Progenitor cell of endocrine pancreas (in vitro differentiated cells): ENCODE measurements at regions not wholly inside any gene's neighbourhood (a gene's known extent, or its start where the extent isn't known, plus 50 kb on each side); places are given as distances from the start of the nearest gene placed in this dataset.

ENCODE experiments used
- DNase-seq: peaks from one replicate; pipeline ENCODE4 v3.0.0; 2021; ENCODE audit warnings: low spot score; ENCODE audit not compliant: unreplicated experiment
- H3K27ac Mint-ChIP-seq: 2 replicates; pipeline ENCODE4 v1.8.0; 2021; ENCODE audit warnings: mild to moderate bottlenecking, moderate library complexity, mixed read lengths
- H3K27me3 Mint-ChIP-seq: 2 replicates; pipeline ENCODE4 v1.8.0; 2021; ENCODE audit warnings: mixed read lengths
- H3K36me3 Mint-ChIP-seq: 2 replicates; pipeline ENCODE4 v1.8.0; 2022; ENCODE audit warnings: mixed read lengths; ENCODE audit not compliant: insufficient read depth
- H3K4me1 Mint-ChIP-seq: 2 replicates; pipeline ENCODE4 v1.8.0; 2021; ENCODE audit warnings: low read depth, mixed read lengths
- H3K4me3 Mint-ChIP-seq: 2 replicates; pipeline ENCODE4 v1.8.0; 2021; ENCODE audit warnings: low read depth, mild to moderate bottlenecking, moderate library complexity, mixed read lengths
- H3K9me3 Mint-ChIP-seq: 2 replicates; pipeline ENCODE4 v1.8.0; 2021; ENCODE audit warnings: low read depth, mixed read lengths
- TF ChIP-seq, protein P1 (sequence below): fragments of 200-600 bp; sonication (generic); IDR thresholded peaks from one replicate; pipeline ENCODE4 v1.5.0; 2021; ENCODE audit warnings: antibody characterized with exemption, mild to moderate bottlenecking; ENCODE audit not compliant: unreplicated experiment

DNA sequence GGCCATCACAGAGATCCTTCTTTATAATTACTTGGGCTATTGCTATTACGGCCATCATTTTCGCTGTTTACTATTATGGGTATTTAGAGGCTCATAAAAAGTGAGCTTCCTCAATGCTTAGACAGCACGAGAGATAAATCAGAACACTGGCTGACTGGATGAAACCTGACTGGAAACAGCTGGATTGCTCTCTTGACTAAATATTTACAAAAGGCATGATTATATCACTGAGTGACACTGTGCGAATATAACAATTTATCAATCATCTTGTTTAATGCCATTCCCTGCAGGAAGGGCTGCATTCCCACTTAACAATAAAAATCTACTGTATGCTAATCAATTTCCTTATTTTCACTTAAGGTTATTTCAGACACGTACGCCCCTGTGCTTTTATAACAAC, 260.1 kb upstream of the ARID1B start:
- Mint-ChIP-seq H3K4me1 (peaks cover 5% of the 10 kb centered on the region), H3K27me3 (peaks cover 3% of the 10 kb centered on the region), H3K9me3 (peaks cover 4% of the 10 kb centered on the region), H3K27ac (no peak overlapping the region), H3K4me3 (no peak overlapping the region), H3K36me3 (peaks cover 1% of the 10 kb centered on the region)
- DNase-seq: no peak
- TF ChIP-seq, protein P1, sequence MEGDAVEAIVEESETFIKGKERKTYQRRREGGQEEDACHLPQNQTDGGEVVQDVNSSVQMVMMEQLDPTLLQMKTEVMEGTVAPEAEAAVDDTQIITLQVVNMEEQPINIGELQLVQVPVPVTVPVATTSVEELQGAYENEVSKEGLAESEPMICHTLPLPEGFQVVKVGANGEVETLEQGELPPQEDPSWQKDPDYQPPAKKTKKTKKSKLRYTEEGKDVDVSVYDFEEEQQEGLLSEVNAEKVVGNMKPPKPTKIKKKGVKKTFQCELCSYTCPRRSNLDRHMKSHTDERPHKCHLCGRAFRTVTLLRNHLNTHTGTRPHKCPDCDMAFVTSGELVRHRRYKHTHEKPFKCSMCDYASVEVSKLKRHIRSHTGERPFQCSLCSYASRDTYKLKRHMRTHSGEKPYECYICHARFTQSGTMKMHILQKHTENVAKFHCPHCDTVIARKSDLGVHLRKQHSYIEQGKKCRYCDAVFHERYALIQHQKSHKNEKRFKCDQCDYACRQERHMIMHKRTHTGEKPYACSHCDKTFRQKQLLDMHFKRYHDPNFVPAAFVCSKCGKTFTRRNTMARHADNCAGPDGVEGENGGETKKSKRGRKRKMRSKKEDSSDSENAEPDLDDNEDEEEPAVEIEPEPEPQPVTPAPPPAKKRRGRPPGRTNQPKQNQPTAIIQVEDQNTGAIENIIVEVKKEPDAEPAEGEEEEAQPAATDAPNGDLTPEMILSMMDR: no peak

DNA sequence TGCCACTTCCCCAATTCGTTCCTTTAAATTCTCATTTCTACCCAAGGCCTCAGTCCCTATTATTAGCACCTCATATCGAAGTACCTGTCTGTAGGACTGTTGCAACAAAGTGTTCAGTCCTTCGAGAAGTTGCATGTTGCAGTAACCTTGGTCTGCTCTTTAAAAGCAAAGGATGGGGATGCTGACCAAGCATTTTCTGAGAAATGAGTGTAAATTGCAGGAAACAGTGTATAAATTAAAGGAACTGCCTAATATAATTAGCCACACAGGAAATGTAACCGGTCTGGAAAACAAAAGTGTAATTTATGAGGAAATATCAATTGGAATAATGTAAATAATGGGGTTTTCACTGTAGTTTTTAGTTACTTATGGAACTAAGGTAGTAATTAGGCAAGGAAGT, 261.9 kb upstream of the ARID1B start:
- H3K27ac Mint-ChIP-seq: no peak overlapping the region
- TF ChIP-seq, protein P1: no peak
- H3K4me3 Mint-ChIP-seq: no peak overlapping the region
- H3K36me3 Mint-ChIP-seq: peaks cover 1% of the 10 kb centered on the region
- H3K27me3 Mint-ChIP-seq: peaks cover 3% of the 10 kb centered on the region
- peaks cover 3% of the 10 kb centered on the region for H3K9me3 Mint-ChIP-seq
- DNase-seq: no peak
- peaks cover 5% of the 10 kb centered on the region for H3K4me1 Mint-ChIP-seq

DNA sequence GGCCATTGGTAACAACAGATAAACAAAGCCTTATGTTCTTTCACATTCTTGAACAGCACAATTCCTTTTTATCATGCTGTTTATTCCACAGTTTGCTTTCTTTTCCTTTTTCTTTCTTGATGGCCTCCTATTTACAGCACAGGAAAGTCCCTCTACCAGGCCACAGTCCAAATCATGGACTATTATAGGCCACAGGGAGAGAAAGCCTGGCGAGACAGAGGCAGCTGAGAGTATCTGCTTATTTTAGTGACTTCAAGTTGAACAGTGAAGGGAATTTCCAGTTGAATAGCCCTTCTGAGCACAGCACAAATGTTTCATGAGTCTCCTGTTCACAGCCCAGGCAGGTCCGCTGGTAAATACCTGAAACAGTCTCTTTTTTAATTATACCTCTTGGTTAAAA, 263.7 kb upstream of the ARID1B start:
- DNase-seq: no peak
- Mint-ChIP-seq H3K4me3 (no peak overlapping the region), H3K27me3 (peaks cover 6% of the 10 kb centered on the region)

DNA sequence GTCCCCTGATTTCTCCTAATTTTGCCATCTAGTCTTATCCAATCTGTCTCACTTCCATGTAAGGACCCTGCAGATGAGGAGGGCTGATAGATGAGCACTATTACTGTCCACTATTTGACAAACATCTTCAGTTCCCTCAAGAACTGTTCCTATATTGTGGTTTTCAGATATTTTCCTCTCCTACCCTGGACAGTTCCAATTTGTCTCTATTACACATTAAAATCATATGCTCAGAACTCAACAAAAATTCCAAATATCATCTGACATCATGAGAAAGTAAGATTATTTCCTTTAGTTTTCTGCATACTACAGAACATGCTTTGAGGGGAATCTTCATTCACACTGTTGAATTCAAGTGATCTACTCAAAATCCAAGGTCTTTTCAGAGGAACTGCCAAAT, 265.6 kb upstream of the ARID1B start:
- Mint-ChIP-seq H3K4me1 (no peaks in the 10 kb centered on the region), H3K9me3 (no peaks in the 10 kb centered on the region), H3K27me3 (peaks cover 9% of the 10 kb centered on the region), H3K27ac (no peak overlapping the region), H3K4me3 (no peak overlapping the region), H3K36me3 (no peaks in the 10 kb centered on the region)
- TF ChIP-seq, protein P1: no peak
- no peak for DNase-seq

More for the DNA sequence above, 263.7 kb upstream of the ARID1B start:
- TF ChIP-seq, protein P1: no peak
- H3K4me1 Mint-ChIP-seq: peaks cover 5% of the 10 kb centered on the region
- H3K27ac Mint-ChIP-seq: no peak overlapping the region
- no peaks in the 10 kb centered on the region for H3K36me3 Mint-ChIP-seq
- no peaks in the 10 kb centered on the region for H3K9me3 Mint-ChIP-seq

DNA sequence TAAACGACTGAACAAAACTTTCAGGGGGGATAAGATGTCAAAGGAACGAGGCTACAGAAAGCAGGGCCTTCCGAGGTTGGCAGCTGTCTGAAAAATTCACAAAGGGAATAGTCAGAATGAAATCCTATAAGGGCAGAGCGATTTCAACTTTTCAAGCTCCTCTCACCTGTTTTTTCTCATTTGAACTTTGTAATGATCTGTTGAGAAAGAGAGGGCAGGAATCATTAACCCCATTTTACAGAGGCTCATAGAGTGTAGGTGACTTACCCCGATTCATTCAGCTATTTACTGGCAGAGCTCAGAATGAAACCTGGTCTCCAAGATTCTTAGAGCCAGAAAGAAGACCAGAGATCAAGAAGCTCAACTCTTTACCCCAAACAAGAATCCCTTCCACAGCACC, 266.1 kb upstream of the ARID1B start:
- Mint-ChIP-seq H3K9me3 (no peaks in the 10 kb centered on the region), H3K36me3 (no peaks in the 10 kb centered on the region), H3K27me3 (peaks cover 9% of the 10 kb centered on the region), H3K4me1 (no peaks in the 10 kb centered on the region), H3K4me3 (no peak overlapping the region), H3K27ac (no peak overlapping the region)
- no peak for DNase-seq
- TF ChIP-seq, protein P1: no peak
